GM19468 (cell line): ENCODE measurements at regions not wholly inside any gene's neighbourhood (a gene's known extent, or its start where the extent isn't known, plus 50 kb on each side); places are given as distances from the start of the nearest gene placed in this dataset.

Experiments used
- ATAC-seq: cut with Tn5 transposase; IDR thresholded peaks from one replicate; pipeline ENCODE4 v1.9.1; 2021; ENCODE audit warnings: mild to moderate bottlenecking, moderate library complexity, moderate number of reproducible peaks; ENCODE audit not compliant: unreplicated experiment; ENCODE audit errors: extremely low read depth

DNA sequence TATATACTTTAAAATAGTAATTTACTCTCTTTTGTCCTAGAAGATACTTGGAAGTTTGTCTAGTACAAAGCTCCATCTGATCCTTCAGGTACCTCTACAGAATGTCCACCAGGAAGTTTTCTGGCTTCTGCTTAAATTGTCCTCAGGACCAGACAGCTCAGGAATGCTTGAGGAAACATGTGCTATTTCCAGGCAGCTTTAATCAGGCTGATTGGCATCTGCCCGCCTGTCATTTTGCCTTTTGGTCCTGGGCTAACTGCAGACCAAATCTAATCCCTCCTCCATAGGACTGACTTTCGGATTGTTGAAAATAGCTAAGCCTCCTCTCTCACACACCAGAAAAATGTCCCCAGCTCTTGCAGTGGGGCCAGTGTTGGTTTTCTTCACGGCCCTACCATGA is 113.4 kb upstream of the RGMA start:
- no peak for ATAC-seq

DNA sequence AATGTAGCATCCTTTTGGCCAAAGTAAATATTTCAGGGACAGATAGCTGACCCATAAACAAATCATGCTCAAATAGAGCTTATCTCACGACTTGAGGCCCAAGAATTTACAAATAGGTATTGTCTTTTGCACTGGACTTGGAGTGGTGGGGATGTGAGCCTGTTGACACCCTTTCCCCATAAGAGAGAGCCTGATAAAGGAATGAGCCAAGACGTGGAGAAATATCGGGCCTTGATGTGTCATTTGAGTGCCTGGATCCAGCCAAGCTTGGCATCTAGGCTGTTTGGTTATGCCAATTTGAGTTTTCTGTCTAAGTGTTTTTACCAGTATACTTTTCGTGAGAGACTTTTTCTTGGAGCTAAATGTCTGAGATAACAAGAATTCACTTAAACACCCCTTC is 112.9 kb upstream of the RGMA start:
- no peak for ATAC-seq

DNA sequence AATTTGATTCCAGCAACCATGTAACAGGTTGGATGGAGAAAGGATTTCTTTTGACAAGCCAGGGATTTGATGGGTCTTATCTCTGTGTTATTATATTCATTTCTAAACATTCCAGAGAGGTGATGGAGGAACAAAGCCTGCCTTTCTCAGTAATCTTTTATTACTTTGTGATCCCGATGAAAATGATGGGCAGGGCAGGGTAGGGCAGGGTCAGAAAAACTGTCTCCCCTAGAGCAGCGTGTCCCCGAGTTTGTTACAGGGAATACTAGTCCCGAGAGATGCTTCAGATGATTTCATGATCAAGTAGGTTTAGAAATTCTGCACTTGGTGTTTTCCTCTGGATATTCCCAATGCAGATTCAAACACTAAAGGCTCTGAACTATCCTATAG is 111.8 kb upstream of the RGMA start:
- no peak for ATAC-seq

DNA sequence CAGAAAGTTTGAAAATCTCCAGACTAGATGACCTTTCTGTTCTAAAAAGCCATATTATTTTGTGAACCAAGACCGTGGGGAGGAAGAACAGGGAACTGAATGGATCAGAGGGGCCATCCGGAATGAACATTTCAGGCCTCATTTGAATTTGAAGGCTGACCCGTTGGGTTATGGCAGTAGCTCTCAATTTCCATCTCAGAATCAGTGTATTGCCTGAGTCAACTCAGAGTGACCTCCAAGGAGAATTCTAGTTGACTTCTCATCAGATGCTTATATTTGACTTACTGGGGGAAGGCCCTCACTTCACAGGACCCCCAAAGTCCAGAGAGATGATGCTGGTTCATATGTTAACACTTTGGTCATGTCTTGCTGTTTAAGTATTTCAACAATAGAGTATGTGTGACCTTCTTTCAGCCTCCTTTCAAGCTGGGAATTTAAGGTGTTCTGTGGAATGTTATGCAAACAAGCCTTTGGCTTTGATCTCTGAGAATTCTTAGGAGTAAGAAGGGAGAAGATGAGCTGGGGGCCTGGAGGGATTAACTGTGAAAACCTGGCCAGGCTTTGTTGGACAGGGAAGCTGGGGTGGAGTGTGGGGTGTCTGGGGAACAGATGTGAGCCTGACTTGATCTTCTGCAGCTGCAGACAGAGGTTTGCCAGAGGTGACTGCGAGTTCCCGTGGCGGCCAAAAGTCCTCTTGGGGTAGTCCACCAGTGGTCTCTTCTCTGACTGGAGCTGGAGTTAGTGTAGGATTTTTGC is 111.2 kb upstream of the RGMA start:
- ATAC-seq: no peak

DNA sequence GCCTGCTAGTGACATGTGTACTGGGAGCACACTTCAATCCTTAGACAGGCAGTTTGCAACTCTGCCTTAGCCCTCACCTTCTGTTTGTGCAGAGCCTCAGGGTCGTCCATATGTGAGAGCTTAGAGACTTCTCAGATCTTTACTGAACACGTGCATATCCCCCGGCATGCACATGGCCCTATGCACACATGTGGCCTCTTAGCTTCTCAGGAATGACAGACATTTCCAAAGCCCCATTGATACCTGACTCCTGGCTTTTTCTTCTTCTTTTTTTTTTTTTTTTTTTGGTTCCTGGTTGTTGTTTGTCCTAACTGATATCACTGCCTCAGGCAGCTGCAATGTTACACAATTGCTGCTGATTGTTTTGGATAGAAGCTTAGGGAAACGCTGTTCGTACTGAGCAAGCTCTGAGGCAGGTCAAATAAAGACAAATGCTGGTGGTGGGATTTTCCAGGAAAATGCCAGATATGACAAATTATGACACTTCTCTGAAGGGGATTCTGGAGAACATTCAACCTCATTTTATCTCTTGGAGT is 107.2 kb upstream of the RGMA start:
- ATAC-seq: no peak

DNA sequence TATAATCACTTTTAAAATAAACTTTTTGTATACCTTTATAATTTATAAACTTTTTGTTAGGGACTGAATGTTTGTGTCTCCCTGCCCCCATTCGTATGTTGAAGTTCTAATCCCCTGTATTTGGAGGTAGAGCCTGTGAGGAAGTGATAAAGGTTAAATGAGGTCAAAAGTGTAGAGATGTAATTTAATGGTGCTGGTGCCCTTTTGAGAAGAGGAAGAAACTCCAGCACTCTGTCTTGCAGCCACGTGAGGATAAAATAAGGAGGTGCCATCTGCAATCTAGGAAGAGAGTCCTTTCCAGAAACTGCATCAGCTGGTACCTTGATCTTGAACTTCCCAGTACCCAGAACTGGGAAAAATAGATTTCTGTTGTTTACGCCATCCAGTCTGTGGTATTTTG is 106.1 kb upstream of the RGMA start:
- ATAC-seq: no peak

DNA sequence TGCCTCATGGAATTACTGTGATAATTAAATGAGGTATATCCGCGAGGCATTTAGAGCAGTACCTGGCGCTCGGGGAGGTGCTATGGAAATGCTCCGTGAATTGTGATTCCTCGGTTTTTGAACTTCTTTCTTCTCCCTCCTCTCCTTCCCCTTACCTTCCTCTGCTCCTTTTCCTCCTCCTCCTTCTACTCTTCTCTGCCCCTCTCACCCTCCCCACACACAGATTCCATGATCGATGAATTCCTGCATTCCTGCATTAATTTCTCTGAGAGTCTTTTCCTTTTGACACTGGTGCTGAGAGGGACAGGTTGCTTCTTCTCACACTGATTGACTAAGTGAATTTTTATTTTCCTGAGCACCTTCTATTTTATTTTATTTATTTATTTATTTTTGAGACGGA is 101.2 kb upstream of the RGMA start:
- ATAC-seq: no peak

DNA sequence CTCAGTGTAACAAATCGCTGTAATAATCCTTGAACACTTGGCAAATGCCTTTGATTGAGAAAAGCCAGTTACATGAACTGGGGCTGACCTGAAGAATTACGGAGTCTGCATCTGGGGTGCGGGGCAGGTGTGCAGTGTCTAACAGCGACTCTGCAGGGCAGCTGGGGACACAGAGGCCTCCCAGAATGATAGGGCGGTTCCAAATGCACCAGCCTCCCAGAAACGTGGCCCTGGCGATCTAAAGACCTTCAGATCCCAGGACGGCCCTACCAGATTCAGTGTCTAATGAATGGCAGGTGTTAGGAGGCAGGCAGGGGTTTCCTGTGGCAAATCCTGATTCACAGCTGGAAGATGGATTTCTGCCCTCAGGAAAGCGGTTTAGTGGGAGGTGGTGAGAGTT is 100.5 kb upstream of the RGMA start:
- ATAC-seq: no peak

DNA sequence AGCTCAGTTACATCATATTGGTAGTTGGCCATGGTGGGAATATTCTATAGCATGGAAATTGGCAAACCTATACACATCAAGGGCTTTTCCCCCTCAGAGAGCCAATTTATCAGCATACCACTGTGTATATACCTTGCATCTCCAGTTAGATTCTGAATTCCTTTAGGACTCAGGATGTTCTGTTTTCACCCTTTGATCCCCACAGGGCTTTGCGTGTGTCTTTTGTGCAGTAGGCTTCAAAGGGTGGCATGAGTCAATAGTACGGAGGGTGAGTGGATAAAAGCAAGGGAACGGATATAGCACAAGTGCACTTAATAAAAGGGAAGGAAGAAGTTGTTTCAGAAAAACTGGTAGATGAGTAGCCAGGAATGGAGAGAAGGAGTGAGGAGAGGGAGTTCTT is 99.2 kb upstream of the RGMA start:
- no peak for ATAC-seq

DNA sequence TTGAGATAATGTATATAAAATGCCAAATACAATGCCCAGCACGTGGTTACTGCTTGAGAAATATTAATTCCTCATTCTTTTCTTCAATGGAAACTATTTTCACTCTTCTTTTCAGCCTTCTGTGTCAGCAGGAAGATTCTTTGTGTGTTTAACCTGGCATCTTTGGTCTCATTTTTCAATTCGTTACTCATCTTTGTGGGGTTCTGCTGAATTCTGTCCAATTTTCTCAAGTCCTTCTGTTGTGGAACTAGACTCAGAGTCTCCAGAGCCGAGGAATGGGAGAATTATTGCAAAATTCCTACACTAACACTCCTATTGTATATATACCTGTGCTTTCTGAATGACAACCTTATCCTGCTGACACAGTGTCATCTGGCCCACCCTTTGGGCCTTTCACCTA is 96.8 kb upstream of the RGMA start:
- no peak for ATAC-seq

DNA sequence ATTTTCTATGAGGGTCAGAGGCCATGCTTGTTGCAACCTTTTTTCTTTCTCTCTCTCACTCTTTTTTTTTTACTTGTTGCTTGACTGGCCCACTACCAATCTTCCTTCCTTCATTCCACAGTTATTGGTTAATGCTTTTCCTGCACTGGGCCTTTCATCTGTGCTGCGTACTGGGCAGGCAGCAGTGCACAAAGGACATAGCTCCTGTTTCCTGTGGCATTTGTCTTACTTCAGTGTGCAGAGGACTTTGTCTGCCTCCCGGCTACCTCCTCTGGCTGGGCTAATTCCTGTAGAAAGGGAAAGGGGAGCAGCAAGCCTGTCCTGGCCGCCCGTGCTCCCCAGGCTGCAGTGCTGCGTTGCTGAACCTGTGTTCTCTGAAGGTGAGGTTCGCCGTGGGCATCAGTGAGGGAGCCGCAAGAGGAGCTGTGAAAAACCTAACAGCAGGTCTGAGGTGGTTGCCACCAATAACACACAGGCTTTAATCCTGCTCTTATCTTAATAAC is 93.7 kb upstream of the RGMA start:
- no peak for ATAC-seq

DNA sequence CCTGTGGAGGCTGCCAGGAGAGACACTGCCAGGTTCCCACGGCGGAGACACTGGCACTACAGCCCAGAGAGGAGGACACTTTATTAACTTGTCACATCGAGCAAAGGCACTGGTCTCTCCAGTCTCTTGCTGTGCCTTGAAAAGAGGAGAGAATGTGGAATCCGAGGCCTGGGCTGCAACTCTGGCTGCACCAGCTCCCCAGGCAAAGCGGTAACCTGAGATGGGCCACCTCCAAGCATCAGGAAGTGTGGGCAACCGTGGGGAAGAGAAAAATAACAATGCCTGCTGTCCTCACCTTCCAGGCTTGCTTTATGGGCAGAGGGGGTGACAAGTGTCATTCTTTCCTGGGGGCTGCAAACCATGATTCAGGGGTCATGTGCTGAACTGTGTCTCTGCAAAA is 91.6 kb upstream of the RGMA start:
- no peak for ATAC-seq

DNA sequence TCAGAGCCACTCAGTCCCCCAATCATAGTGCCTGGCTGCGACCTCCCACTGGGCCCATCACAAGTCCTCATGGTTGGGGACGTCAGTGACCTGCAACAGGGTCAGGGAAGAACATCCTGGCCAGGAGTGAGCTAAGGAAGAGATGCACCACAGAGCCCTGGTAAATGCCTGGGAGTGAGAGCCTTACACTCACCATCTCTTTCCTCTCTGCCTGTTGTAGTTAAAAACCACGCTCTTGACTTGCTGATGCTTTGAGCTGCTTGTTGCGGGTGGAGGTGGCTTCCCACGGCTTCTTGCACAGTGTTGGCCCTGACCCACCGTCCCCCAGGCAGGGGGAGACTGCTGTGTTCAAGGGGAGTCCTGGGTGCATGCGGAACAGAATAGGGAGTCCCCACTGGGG is 91.1 kb upstream of the RGMA start:
- ATAC-seq: no peak

DNA sequence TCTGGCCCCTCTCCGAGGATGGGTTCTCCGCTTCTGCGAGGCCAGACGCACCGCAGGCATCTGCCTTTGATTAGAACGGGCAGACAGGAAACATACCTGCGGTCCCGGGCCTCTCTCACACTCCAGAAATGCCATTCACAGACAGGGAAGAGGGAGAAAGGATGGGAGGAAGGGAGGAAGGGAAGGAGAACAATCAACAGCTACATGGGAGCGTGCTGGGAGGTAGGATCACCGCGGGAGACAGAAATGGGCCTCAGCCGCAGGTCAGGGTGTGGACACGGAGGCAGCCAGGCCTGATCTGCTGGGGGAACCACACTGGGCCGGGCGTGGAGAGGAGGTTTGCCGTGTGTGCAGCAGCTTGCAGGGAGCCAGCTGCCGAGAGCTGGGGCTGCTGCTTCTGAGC is 90.7 kb upstream of the RGMA start:
- no peak for ATAC-seq

DNA sequence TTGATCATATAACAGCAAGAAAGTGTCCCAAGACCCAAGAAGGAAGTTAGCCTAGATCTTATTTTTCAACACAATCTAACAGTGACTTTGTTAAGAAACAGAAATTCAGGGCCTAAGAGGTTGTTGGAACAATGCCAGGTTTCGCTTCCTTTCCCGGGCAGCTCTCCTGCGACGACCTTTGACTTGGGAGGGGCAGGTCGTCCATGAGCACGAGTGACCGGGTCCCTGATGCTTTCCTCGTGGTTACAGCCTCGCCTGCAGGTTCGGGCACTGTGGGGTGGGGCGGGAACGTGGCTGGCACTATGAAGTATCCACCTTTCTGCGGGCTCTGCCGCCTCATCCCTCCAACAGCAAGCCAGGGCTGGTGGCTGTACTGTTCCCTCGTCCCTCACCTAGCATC is 90.1 kb upstream of the RGMA start:
- ATAC-seq: no peak

DNA sequence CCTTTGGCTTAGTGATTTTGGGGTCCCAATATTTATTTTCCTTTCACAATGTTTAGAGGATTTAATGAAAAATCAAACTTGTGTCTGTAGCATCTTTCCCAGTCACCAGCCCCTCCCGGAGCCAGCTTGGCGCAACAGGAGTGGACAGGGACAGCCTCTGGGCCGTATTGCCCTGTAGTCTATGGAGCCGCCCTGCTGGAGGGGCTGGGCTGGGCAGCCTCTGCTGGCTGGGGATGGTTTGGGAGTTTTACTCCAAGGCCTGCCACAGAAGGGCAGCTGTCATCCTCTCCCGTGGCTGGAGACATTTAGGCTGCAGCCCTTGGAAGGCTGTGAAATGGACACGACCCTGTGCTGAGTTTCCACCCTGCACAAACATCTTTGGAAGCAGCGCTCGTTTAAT is 89.4 kb upstream of the RGMA start:
- ATAC-seq: no peak

DNA sequence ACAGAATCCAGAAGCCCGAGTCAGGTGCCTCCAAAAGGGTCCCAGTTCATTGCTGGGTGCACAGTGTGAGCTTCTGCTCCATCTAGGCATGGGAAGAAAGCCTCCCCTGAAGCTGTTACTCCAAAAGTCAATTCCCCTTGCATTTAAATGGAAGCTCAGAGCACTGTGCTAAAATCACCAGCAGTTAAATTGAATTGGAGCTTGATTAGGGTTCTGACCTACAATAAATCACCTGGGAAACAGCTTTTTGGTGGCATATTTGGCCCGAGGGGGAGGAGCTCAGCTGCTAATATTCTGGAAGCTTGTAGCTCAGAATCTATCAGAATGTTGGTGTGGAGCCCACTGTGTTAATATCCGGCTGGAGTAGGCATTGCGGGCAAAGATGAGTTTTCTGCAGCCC is 87.1 kb upstream of the RGMA start:
- ATAC-seq: no peak

DNA sequence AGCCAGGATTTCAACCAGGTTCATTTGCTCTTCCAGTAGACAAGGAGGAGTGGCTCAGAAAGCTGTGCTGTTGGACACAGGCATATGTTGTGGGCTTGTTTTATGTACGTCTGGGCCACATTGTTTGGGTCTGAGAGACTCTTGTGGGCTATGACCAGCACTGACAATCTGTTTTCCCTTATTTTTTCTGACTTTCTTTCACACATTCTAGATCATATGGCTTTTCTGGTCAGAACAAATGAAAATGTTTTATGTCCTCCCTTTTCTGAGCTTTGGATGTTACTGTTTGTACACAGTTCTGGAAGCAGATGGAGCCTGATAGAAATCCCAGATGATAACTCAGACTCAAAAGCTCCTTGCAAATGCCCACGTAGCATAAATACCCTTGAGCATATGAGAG is 85.8 kb upstream of the RGMA start:
- ATAC-seq: no peak

DNA sequence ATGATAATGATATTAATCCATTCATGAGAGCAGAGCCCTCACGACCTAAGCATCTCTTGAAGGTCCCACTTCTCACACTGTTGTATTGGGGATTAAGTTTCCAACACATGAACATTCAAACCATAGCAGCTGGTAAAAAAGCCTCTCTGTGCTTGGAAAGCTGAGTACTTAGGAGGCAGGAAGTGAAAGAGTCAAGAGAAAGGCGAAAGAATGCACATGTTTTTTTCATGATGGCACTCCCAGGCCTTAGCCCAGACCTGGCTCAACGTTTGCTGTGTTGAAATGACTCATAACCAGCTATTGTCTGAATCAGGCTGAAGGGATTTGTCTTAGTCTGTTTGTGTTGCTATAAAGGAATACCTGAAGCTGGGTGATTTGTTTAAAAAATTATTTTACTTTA is 84.4 kb upstream of the RGMA start:
- ATAC-seq: no peak

DNA sequence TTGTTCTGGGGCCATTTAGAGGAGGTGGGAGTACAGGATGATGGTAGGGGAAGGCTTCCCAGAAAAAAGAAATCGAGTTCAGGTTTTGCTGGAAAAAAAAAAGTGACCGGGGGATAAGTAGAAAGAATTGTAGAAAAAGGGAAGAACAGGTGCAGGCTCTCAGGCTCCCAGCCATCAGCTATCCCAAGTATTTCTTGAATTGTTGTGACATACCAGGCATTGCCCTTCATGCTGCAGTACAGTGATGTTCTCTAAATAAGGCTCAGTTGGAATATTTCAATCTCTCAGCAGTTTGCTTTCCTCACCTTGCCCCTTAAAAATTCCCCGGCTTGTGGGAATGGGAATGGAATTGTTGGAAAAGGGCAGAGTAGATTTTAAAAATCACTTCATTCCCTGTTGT is 82.5 kb upstream of the RGMA start:
- no peak for ATAC-seq

DNA sequence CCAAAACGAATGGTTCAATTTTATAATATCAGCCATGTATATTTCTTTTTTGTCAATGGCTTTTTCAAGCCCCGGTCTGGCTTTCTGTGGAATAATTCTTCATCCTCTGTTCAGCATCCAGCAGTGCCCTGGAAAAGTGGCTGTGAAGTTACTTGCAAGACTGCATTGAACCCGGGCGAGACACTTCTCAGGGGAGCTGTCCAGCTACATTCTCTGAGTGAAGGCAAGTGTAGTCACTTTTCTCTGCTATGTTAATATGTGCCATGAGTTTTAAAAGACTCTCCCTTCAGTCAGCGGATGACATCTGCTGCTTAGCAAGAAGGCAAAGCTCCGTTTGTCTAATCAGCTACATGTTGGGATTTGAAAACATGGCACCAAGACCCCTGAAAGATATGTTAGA is 81.3 kb upstream of the RGMA start:
- no peak for ATAC-seq

DNA sequence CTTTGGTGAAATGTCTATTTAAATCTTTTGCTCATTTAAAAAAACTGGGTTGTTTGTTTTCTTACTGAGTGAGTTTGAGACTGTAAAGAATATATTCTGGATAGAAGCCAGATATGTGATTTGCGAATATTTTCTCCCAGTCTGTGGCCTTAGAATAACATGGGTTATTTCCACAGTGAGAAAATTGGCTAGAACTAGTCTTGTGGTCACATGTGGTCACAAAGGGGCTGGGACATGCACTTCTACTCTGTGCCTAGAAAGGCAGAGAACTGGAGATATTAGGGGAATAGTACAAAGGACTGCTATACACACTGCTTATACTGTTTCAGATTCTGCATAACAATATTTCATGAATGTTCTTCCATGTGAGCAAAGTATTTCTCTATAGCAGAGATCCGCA is 79.9 kb upstream of the RGMA start:
- ATAC-seq: no peak
